NB4 (cell line): ENCODE measurements at regions not wholly inside any gene's neighbourhood (a gene's known extent, or its start where the extent isn't known, plus 50 kb on each side); places are given as distances from the start of the nearest gene placed in this dataset.

Experiments used
- CTCF ChIP-seq: IDR thresholded peaks from one replicate; pipeline ENCODE4 v1.5.1; 2012; ENCODE audit warnings: low read depth, low read length
- MYC ChIP-seq: IDR thresholded peaks from 2 replicates; pipeline ENCODE4 v1.6.1; 2011; ENCODE audit warnings: low read depth, low read length
- POLR2A ChIP-seq: IDR thresholded peaks from 2 replicates; pipeline ENCODE4 v1.6.1; 2011; ENCODE audit warnings: mild to moderate bottlenecking; ENCODE audit not compliant: insufficient read length; ENCODE audit errors: extremely low read depth
- TF ChIP-seq, protein P1 (sequence below): IDR thresholded peaks from 2 replicates; pipeline ENCODE4 v1.6.1; 2011; ENCODE audit warnings: low read depth, low read length

GRCh38 chr11:114775875-114776621 is 97.7 kb downstream of the NXPE2 start:
- TF ChIP-seq CTCF (no peak), POLR2A (no peak), MYC (no peak)
- TF ChIP-seq, protein P1, sequence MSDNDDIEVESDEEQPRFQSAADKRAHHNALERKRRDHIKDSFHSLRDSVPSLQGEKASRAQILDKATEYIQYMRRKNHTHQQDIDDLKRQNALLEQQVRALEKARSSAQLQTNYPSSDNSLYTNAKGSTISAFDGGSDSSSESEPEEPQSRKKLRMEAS: no peak
